ENCODE measurements at regions not wholly inside any gene's neighbourhood (a gene's known extent, or its start where the extent isn't known, plus 50 kb on each side); places are given as distances from the start of the nearest gene placed in this dataset.

DNA sequence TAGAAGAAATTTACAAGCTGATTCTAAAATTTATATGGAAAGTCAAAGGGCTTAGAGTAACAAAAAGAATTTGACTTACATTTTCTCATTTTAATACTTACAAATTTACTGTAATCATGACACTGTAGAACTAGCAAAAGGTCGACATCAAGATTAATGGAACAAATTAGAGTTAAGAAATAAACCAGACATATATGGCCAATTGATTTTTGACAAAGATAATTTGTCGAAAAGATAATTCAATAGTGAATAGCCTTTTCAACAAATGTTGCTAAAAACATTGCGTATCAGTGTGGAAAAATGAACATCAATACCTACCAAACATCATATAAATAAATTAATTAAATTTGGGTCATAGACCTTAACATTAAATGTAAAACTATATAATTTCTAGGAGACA lies 955.5 kb upstream of the AUTS2 start:
- H3K27me3 ChIP-seq (ENCODE audit: control insufficient read depth in 4 of 4, insufficient read depth in 4 of 4, low read length in 3 of 4): no peaks in the 10 kb centered on the region
- H3K27ac ChIP-seq (ENCODE audit: low read depth in 1 of 2, low read length in 2 of 2): no peak overlapping the region
- no peaks in the 10 kb centered on the region for H3K36me3 ChIP-seq (ENCODE audit: control insufficient read depth in 4 of 4, insufficient read depth in 3 of 4, low read depth in 1 of 4, low read length in 3 of 4)
- no peaks in the 10 kb centered on the region for H3K4me1 ChIP-seq (ENCODE audit: control insufficient read depth in 4 of 4, insufficient read depth in 4 of 4, low read length in 3 of 4)
- peaks cover 0 to 2% (median 0%) of the 10 kb centered on the region in 4 donors for H3K9me3 ChIP-seq (ENCODE audit: control insufficient read depth in 4 of 4, low read length in 3 of 4)
- no peak overlapping the region for H3K4me3 ChIP-seq (ENCODE audit: low read depth in 1 of 3, low read length in 3 of 3)
- 79% methylated on average over 3 of the region's 3 CpGs for WGBS
- no peak for TF ChIP-seq HNF4A (conservative IDR thresholded peaks at IDR 0.05)
- TF ChIP-seq YY1 (IDR thresholded peaks at IDR 0.05): no peak
- no peak for TF ChIP-seq HNF4G (IDR thresholded peaks at IDR 0.05)
- no peak for TF ChIP-seq MAX (IDR thresholded peaks at IDR 0.05)
- no peak for TF ChIP-seq FOXA2 (IDR thresholded peaks at IDR 0.05)
- no peak overlapping the region for H3K9ac ChIP-seq (ENCODE audit: low read depth in 1 of 2, low read length in 2 of 2)
- DNase-seq (ENCODE audit: low spot score): no peak

GRCh38 chr7:68663392-68663791 lies 934.9 kb upstream of the AUTS2 start:
- TF ChIP-seq EGR1 (IDR thresholded peaks at IDR 0.05; ENCODE audit: low read depth in 2 of 2) (no peak), RAD21 (IDR thresholded peaks at IDR 0.05) (no peak), FOXA2 (IDR thresholded peaks at IDR 0.05) (no peak), HNF4G (IDR thresholded peaks at IDR 0.05) (no peak), TAF1 (conservative IDR thresholded peaks at IDR 0.05) (no peak), CTCF (IDR thresholded peaks at IDR 0.05; ENCODE audit: low read depth, low read length, missing input control) (no peak), YY1 (IDR thresholded peaks at IDR 0.05) (no peak), MAX (IDR thresholded peaks at IDR 0.05) (no peak), SP1 (IDR thresholded peaks at IDR 0.05) (no peak), HNF4A (conservative IDR thresholded peaks at IDR 0.05) (no peak), NR2F2 (IDR thresholded peaks at IDR 0.05) (no peak), ZBTB33 (IDR thresholded peaks at IDR 0.05) (no peak)
- no peak for DNase-seq (ENCODE audit: low spot score)
- 74% methylated on average over 1 of the region's 1 CpG for WGBS
- H3K9ac ChIP-seq (ENCODE audit: low read depth in 1 of 2, low read length in 2 of 2): no peak overlapping the region
- H3K4me3 ChIP-seq (ENCODE audit: low read depth in 1 of 3, low read length in 3 of 3): no peak overlapping the region
- H3K36me3 ChIP-seq (ENCODE audit: control insufficient read depth in 4 of 4, insufficient read depth in 3 of 4, low read depth in 1 of 4, low read length in 3 of 4): no peaks in the 10 kb centered on the region
- no peak overlapping the region for H3K27ac ChIP-seq (ENCODE audit: low read depth in 1 of 2, low read length in 2 of 2)
- H3K4me1 ChIP-seq (ENCODE audit: control insufficient read depth in 4 of 4, insufficient read depth in 4 of 4, low read length in 3 of 4): no peaks in the 10 kb centered on the region
- H3K9me3 ChIP-seq (ENCODE audit: control insufficient read depth in 4 of 4, low read length in 3 of 4): no peaks in the 10 kb centered on the region
- no peaks in the 10 kb centered on the region for H3K27me3 ChIP-seq (ENCODE audit: control insufficient read depth in 4 of 4, insufficient read depth in 4 of 4, low read length in 3 of 4)

GRCh38 chr7:68671046-68671445 lies 927.2 kb upstream of the AUTS2 start:
- no peaks in the 10 kb centered on the region for H3K36me3 ChIP-seq (ENCODE audit: control insufficient read depth in 4 of 4, insufficient read depth in 3 of 4, low read depth in 1 of 4, low read length in 3 of 4)
- no peaks in the 10 kb centered on the region for H3K27me3 ChIP-seq (ENCODE audit: control insufficient read depth in 4 of 4, insufficient read depth in 4 of 4, low read length in 3 of 4)
- H3K9me3 ChIP-seq (ENCODE audit: control insufficient read depth in 4 of 4, low read length in 3 of 4): peaks cover 0 to 6% (median 2%) of the 10 kb centered on the region in 4 donors
- H3K9ac ChIP-seq (ENCODE audit: low read depth in 1 of 2, low read length in 2 of 2): no peak overlapping the region
- no peak overlapping the region for H3K27ac ChIP-seq (ENCODE audit: low read depth in 1 of 2, low read length in 2 of 2)
- no peak overlapping the region for H3K4me3 ChIP-seq (ENCODE audit: low read depth in 1 of 3, low read length in 3 of 3)
- DNase-seq (ENCODE audit: low spot score): no peak
- 80% methylated on average over 2 of the region's 2 CpGs for WGBS
- no peaks in the 10 kb centered on the region for H3K4me1 ChIP-seq (ENCODE audit: control insufficient read depth in 4 of 4, insufficient read depth in 4 of 4, low read length in 3 of 4)
- TF ChIP-seq HNF4G (IDR thresholded peaks at IDR 0.05) (no peak), HNF4A (conservative IDR thresholded peaks at IDR 0.05) (no peak), FOXA1 (IDR thresholded peaks at IDR 0.05) (no peak), NR2F2 (IDR thresholded peaks at IDR 0.05) (no peak), JUND (IDR thresholded peaks at IDR 0.05) (no peak), RAD21 (IDR thresholded peaks at IDR 0.05) (no peak), CTCF (IDR thresholded peaks at IDR 0.05; ENCODE audit: low read depth, low read length, missing input control) (no peak), RXRA (IDR thresholded peaks at IDR 0.05) (no peak), MAX (IDR thresholded peaks at IDR 0.05) (no peak), EGR1 (IDR thresholded peaks at IDR 0.05; ENCODE audit: low read depth in 2 of 2) (no peak)
- TF ChIP-seq, protein P1, sequence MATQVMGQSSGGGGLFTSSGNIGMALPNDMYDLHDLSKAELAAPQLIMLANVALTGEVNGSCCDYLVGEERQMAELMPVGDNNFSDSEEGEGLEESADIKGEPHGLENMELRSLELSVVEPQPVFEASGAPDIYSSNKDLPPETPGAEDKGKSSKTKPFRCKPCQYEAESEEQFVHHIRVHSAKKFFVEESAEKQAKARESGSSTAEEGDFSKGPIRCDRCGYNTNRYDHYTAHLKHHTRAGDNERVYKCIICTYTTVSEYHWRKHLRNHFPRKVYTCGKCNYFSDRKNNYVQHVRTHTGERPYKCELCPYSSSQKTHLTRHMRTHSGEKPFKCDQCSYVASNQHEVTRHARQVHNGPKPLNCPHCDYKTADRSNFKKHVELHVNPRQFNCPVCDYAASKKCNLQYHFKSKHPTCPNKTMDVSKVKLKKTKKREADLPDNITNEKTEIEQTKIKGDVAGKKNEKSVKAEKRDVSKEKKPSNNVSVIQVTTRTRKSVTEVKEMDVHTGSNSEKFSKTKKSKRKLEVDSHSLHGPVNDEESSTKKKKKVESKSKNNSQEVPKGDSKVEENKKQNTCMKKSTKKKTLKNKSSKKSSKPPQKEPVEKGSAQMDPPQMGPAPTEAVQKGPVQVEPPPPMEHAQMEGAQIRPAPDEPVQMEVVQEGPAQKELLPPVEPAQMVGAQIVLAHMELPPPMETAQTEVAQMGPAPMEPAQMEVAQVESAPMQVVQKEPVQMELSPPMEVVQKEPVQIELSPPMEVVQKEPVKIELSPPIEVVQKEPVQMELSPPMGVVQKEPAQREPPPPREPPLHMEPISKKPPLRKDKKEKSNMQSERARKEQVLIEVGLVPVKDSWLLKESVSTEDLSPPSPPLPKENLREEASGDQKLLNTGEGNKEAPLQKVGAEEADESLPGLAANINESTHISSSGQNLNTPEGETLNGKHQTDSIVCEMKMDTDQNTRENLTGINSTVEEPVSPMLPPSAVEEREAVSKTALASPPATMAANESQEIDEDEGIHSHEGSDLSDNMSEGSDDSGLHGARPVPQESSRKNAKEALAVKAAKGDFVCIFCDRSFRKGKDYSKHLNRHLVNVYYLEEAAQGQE (IDR thresholded peaks at IDR 0.05): no peak
